T-helper 2 cell treated with Interferon-gamma antibody and Interleukin-4, amounts not matched to agents 5 μg/mL and 100 μg/mL, for 36 hours (primary cell): ENCODE measurements at regions not wholly inside any gene's neighbourhood (a gene's known extent, or its start where the extent isn't known, plus 50 kb on each side); places are given as distances from the start of the nearest gene placed in this dataset.
"Not testable (repeated sequence)": the region's sequence is repeated elsewhere in the genome, so short reads cannot be mapped to it uniquely, and the experiment has no call there.

Source experiments
- DNase-seq: peaks from one replicate; pipeline ENCODE4 v3.0.0; 2021; ENCODE audit warnings: low spot score
- H3K27ac Mint-ChIP-seq: one replicate; pipeline ENCODE4 v1.8.0; 2021; ENCODE audit warnings: mild to moderate bottlenecking, mixed read lengths
- H3K27me3 Mint-ChIP-seq: one replicate; pipeline ENCODE4 v1.8.0; 2021; ENCODE audit warnings: low read depth, mixed read lengths
- H3K36me3 Mint-ChIP-seq: one replicate; pipeline ENCODE4 v1.8.0; 2021; ENCODE audit warnings: low read depth, mixed read lengths
- H3K4me1 Mint-ChIP-seq: one replicate; pipeline ENCODE4 v1.8.0; 2021; ENCODE audit warnings: low read depth, mixed read lengths
- H3K4me3 Mint-ChIP-seq: one replicate; pipeline ENCODE4 v1.8.0; 2022; ENCODE audit warnings: mild to moderate bottlenecking, moderate library complexity, mixed read lengths
- H3K9me3 Mint-ChIP-seq: one replicate; pipeline ENCODE4 v1.8.0; 2021; ENCODE audit warnings: mixed read lengths

DNA sequence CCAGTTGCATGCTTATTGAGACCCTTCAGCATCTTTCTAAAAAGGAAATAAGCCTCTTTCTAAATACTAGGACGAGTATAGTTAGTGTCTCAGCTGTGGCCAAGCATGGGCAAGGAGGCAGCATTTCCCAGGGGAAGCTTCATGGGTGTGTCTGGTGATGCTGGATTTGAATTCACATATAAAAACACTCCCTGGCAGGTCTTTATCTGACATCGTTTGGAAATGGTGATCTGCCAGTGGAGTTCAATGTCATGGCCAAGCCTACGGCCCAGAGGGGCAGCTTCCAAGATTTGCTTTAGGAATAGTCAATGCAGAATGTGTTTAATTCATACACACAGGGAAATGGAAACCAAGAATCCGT, 94.7 kb downstream of the SRGAP2 start:
- H3K9me3 Mint-ChIP-seq, H3K4me3 Mint-ChIP-seq, H3K4me1 Mint-ChIP-seq, H3K27me3 Mint-ChIP-seq, H3K36me3 Mint-ChIP-seq, H3K27ac Mint-ChIP-seq, DNase-seq: not testable (repeated sequence)

DNA sequence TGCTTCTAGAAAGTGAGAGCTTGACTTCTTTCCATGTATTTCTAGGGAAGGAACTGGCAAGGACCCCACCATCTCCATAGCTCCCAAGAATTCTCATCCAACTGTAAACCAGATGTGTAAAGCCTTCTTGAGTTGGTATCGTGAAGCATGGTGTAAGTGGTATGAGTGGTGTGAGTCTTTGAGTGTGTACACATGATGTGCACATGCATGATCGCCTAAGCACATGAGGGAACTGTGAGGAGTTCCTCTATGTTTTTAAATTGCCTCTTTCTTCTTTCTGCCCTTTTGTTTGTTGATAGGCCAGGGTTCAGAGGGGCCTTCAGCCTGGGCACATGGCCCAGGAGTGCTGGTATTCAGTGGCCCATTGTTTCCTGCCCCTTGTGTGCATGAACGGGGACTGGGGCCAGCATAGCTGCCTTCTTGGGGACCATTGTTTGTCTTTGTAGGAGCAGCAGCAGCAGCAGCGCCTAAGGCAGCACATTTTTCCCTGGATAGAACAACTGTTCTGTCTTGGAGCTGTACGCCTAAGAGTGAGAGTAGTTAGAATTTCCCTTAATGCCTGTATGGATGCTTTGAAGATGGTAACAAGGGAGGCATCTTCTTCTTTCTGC, 95.9 kb downstream of the SRGAP2 start:
- not testable (repeated sequence) for H3K4me1 Mint-ChIP-seq, H3K4me3 Mint-ChIP-seq, DNase-seq, H3K36me3 Mint-ChIP-seq, H3K27ac Mint-ChIP-seq, H3K9me3 Mint-ChIP-seq, H3K27me3 Mint-ChIP-seq

DNA sequence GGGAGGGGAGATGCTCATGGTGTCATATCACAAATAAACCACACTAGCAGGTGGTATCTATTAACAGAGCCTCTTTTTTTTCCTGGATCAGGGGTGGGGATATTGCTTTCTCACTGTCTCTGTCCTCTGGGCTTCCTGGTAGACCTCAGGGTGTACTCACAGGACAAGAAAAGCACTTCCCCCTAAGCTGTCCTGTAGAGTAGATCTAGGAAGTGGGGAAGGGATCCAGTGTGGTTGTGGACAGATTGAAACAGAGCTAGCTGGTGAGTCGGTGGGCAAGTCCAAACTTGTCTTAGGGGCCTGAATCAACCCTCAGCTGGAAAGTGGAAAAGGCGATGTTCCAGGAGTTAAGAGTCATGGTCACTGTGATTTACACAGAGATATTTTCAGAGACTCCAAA, 96.6 kb downstream of the SRGAP2 start:
- not testable (repeated sequence) for H3K4me1 Mint-ChIP-seq, H3K27ac Mint-ChIP-seq, H3K4me3 Mint-ChIP-seq, DNase-seq, H3K36me3 Mint-ChIP-seq, H3K27me3 Mint-ChIP-seq, H3K9me3 Mint-ChIP-seq

- not testable (repeated sequence) for H3K9me3 Mint-ChIP-seq, H3K4me1 Mint-ChIP-seq, H3K4me3 Mint-ChIP-seq, DNase-seq, H3K27me3 Mint-ChIP-seq, H3K36me3 Mint-ChIP-seq, H3K27ac Mint-ChIP-seq
Observed at GRCh38 chr1:206302056-206302455, 98.7 kb downstream of the SRGAP2 start.

DNA sequence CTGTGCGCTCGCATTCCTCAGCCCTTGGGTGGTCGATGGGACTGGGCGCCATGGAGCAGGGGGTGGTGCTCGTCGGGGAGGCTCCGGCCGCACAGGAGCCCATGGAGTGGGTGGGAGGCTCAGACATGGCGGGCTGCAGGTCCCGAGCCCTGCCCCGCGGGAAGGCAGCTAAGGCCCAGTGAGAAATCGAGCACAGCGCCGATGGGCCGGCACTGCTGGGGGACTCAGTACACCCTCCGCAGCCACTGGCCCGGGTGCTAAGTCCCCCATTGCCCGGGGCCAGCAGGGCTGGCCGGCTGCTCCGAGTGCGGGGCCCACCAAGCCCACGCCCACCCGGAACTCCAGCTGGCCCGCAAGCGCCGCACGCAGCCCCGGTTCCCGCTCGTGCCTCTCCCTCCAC, 104.1 kb downstream of the SRGAP2 start:
- not testable (repeated sequence) for H3K27ac Mint-ChIP-seq, H3K4me1 Mint-ChIP-seq, H3K27me3 Mint-ChIP-seq, H3K9me3 Mint-ChIP-seq, H3K4me3 Mint-ChIP-seq, DNase-seq, H3K36me3 Mint-ChIP-seq

- not testable (repeated sequence) for H3K27me3 Mint-ChIP-seq, H3K4me3 Mint-ChIP-seq
Observed at GRCh38 chr1:206310948-206311347, 107.6 kb downstream of the SRGAP2 start.

GRCh38 chr1:206311611-206312273, 108.4 kb downstream of the SRGAP2 start:
- not testable (repeated sequence) for DNase-seq, H3K27ac Mint-ChIP-seq, H3K9me3 Mint-ChIP-seq, H3K4me1 Mint-ChIP-seq, H3K4me3 Mint-ChIP-seq, H3K36me3 Mint-ChIP-seq, H3K27me3 Mint-ChIP-seq

More at GRCh38 chr1:206310948-206311347, 107.6 kb downstream of the SRGAP2 start:
- H3K4me1 Mint-ChIP-seq, H3K27ac Mint-ChIP-seq, H3K9me3 Mint-ChIP-seq, H3K36me3 Mint-ChIP-seq, DNase-seq: not testable (repeated sequence)

DNA sequence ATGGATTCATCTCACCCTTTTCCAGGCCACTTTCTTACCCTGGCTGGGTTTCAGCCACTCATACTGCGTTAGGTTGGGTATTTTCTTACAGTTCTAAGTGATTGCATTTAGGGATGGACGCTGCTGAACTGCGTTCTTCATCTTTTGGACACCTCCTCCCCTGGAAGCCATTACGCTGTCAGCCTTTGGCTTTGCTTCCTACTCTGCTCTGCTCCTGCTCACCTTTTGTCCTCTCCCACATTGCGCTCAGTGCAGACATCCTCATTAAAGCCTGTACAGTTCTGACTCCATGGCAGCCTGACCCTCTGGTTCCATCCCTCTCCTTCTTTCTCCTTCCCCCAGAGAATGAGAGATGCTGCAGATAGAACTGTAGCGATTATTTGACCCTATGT, 108.9 kb downstream of the SRGAP2 start:
- H3K4me1 Mint-ChIP-seq, H3K27ac Mint-ChIP-seq, H3K9me3 Mint-ChIP-seq, DNase-seq, H3K27me3 Mint-ChIP-seq, H3K36me3 Mint-ChIP-seq, H3K4me3 Mint-ChIP-seq: not testable (repeated sequence)

DNA sequence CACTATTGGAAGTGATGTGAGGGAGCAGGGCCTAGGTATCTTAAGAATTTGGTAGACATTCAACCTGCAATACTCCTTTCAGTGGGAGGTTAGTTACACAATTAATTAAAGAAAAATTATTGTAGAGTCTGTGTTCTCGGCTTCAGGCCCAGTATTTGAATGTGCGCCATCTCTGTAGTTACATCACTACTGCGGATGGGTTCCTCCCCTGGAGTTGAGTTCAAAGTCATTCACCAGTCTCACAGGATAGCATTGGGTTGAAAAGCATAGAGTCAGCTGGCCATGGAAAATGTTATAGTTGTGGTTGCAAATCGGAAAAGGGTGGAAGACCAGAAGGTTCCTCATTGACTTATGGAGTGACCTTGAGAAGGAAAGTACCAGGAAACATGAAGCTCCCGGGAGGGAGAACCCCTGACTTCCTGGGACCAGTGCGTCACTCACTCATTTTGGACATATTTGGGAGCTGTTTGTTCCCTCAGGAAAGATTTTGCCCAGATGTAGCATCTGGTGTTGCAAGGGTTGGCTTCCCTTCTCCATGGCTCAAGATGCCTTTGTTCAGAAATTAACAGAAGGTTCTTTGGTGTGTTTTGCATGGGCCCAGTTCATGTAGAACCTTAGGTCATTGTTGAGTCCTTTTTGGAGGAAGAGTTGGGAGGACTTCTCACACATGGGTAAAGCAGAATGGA, 111.8 kb downstream of the SRGAP2 start:
- not testable (repeated sequence) for H3K27me3 Mint-ChIP-seq, H3K4me3 Mint-ChIP-seq, H3K27ac Mint-ChIP-seq, DNase-seq, H3K36me3 Mint-ChIP-seq, H3K4me1 Mint-ChIP-seq, H3K9me3 Mint-ChIP-seq

- DNase-seq, H3K9me3 Mint-ChIP-seq, H3K4me3 Mint-ChIP-seq, H3K27ac Mint-ChIP-seq, H3K36me3 Mint-ChIP-seq, H3K4me1 Mint-ChIP-seq, H3K27me3 Mint-ChIP-seq: not testable (repeated sequence)
Observed at GRCh38 chr1:206316901-206317300, 113.6 kb downstream of the SRGAP2 start.

DNA sequence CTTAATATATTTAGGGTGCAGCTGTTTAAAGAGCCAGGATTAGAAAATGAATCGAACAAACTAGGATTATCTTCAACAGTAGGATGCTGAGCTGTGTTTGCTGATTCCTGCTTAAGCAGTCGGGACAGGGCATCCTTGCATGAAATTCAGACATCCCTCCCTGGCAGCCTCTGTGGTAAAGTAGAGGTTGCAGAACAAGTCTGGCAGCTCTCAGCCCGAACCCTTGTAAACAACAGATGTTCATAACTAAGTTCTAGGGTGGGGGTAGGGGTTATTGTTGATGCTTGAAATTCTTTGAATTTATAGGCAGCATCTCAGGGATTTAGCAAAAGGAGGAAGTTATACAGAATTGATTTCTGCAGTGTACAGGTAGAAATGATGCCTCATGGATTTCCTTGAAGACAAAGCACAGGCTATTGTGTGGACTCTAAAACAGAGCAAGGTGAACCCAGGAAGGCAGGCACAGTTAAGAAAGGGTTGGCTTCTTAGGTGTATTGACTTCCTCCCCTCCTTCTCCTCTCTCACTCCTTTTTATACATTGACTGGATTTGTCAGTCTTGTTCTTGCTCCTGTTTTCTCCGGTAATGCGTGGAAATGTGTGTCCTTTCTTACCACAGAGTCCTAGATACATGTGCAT, 114.7 kb downstream of the SRGAP2 start:
- not testable (repeated sequence) for H3K27ac Mint-ChIP-seq, H3K4me3 Mint-ChIP-seq, H3K36me3 Mint-ChIP-seq, H3K4me1 Mint-ChIP-seq, H3K9me3 Mint-ChIP-seq, DNase-seq, H3K27me3 Mint-ChIP-seq

DNA sequence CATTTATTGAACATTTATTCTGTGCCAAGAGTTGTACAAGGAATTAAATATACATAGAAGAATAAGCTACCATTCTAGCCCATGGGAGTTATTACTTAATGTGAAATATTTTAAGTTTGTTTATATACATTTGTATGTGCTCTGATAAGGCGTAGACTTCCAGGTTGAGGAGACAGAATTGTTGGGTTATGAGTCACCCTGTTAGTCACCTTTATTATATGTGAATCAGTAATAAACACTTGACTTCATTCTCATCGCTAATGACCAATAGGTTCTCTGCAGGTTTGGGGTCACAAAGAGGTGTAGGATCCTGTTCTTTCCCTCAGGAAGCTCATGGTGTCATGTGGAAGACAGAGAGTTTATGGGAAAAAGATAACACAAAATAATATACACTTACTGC, 116.9 kb downstream of the SRGAP2 start:
- H3K36me3 Mint-ChIP-seq, H3K27ac Mint-ChIP-seq, H3K4me1 Mint-ChIP-seq, H3K4me3 Mint-ChIP-seq, DNase-seq, H3K27me3 Mint-ChIP-seq, H3K9me3 Mint-ChIP-seq: not testable (repeated sequence)

DNA sequence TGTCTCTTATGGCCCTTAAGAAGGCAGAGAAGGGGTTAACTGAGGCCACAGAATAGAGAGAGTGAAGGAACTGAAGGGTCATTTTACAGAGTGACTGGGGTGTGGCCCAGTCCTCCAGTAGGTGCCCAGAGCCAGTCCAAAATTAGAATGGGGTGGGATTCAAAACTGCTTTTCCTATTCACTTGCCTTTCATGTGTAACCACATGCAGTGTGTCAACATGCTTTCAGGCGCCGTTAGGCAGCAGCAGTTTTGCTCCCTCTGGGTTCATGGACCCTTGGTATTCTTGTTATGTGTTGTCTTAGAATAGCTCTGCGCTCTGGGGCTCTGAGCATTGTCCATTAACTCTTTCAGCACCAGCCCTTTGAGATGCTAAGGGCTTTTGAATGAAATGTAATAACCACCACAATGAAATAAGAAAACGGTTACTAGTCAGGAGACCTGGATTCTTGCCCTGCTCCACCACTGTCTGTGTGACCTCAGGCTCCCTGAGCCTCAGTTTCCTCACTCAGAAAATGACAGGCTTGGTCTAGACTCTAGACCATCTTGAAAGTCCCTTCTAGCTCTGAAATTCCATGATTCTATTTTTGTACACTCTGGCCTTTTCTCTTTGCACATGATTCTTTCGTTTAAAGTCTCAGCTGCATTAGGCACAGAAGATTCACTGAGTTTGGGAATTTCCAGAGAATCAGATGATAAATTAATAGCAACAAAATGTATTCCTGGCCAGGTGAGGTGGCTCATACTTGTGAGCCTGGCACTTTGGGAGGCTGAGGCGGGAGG, 123.0 kb downstream of the SRGAP2 start:
- H3K9me3 Mint-ChIP-seq, H3K27ac Mint-ChIP-seq, H3K27me3 Mint-ChIP-seq, H3K4me1 Mint-ChIP-seq, H3K36me3 Mint-ChIP-seq, DNase-seq, H3K4me3 Mint-ChIP-seq: not testable (repeated sequence)

DNA sequence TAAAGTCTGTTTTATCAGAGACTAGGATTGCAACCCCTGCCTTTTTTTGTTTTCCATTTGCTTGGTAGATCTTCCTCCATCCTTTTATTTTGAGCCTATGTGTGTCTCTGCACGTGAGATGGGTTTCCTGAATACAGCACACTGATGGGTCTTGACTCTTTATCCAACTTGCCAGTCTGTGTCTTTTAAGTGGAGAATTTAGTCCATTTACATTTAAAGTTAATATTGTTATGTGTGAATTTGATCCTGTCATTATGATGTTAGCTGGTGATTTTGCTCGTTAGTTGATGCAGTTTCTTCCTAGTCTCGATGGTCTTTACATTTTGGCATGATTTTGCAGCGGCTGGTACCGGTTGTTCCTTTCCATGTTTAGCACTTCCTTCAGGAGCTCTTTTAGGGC, 128.3 kb downstream of the SRGAP2 start:
- H3K27me3 Mint-ChIP-seq, DNase-seq, H3K4me1 Mint-ChIP-seq, H3K27ac Mint-ChIP-seq, H3K9me3 Mint-ChIP-seq, H3K36me3 Mint-ChIP-seq, H3K4me3 Mint-ChIP-seq: not testable (repeated sequence)
